K562 (cell line): ENCODE measurements at regions not wholly inside any gene's neighbourhood (a gene's known extent, or its start where the extent isn't known, plus 50 kb on each side); places are given as distances from the start of the nearest gene placed in this dataset.

Experiments used
- ATAC-seq: fragments of 200-7000 bp; cut with Tn5 transposase; 3 replicates; pipeline ENCODE4 v1.9.1; 2020; ENCODE audit warnings: moderate library complexity
- BruUV-seq: library from RNA; stranded (reverse); fragments of 400-500 nt; replicated peaks from 2 replicates; lab custom pipeline; 2021; lab: Mats Ljungman, UMichigan
- CTCF ChIA-PET: fragments of 300-600 bp; formaldehyde crosslinking; extraction: SDS; loops from one replicate; lab custom pipeline; 2021; ENCODE audit warnings: low intra/inter-chr PET ratio; lab: Yijun Ruan, JAX
- POLR2A ChIA-PET: fragments of 300-600, 350-650 bp; sonication (Branson Sonifier 250); formaldehyde crosslinking; extraction: SDS; loops from one replicate; lab custom pipeline; 2021; ENCODE audit warnings: antibody characterized with exemption, inconsistent platforms; lab: Yijun Ruan, JAX
- DNase-seq, 4 experiments: peaks; one replicate each; pipeline versions ENCODE4 v3.0.0 to v3.0.0-alpha.2; 2011 to 2018; ENCODE audit warnings: low spot score in 3 of 4, mixed read lengths in 3 of 4; ENCODE audit errors: extremely low read depth in 1 of 4
- FAIRE-seq: peaks from 2 replicates; lab custom pipeline; 2011; peaks lifted over from hg19 to GRCh38; lab: Jason Lieb, UNC
- H2AFZ ChIP-seq: 2 replicates; pipeline ENCODE4 v1.6.0; 2011; ENCODE audit warnings: low read depth, low read length, control low read depth, inconsistent platforms
- H3K27ac ChIP-seq: fragments of 200-600 bp; 3 replicates; pipeline ENCODE4 v1.8.0; 2011; ENCODE audit warnings: low read depth, mild to moderate bottlenecking, control low read depth, inconsistent platforms, low read length, moderate library complexity, mixed read lengths; ENCODE audit errors: extremely low read depth
- H3K27me3 ChIP-seq, 2 experiments: fragments of 300-600 bp in 1 of 2; 2 replicates in 1 of 2; 3 replicates in 1 of 2; pipeline versions ENCODE4 v1.6.0 to v1.8.0; 2011; ENCODE audit warnings: inconsistent platforms in 2 of 2, low read length in 2 of 2, mild to moderate bottlenecking in 1 of 2, mixed read lengths in 1 of 2, moderate library complexity in 1 of 2; ENCODE audit not compliant: control insufficient read depth in 2 of 2, insufficient read depth in 2 of 2
- H3K36me3 ChIP-seq: fragments of 300-600 bp; 3 replicates; pipeline ENCODE4 v1.8.0; 2011; ENCODE audit warnings: mild to moderate bottlenecking, low read length, inconsistent platforms; ENCODE audit not compliant: control insufficient read depth, insufficient read depth
- H3K4me1 ChIP-seq, 2 experiments: fragments of 200-600 bp in 1 of 2; replicated peaks in 1 of 2; 2 replicates in 1 of 2; 3 replicates in 1 of 2; pipeline versions ENCODE4 v1.5.1 to v1.8.0; 2011; ENCODE audit warnings: inconsistent platforms in 2 of 2, low read length in 2 of 2, mild to moderate bottlenecking in 1 of 2, mixed read lengths in 1 of 2, moderate library complexity in 1 of 2; ENCODE audit not compliant: control insufficient read depth in 2 of 2, insufficient read depth in 2 of 2
- H3K4me2 ChIP-seq: 2 replicates; pipeline ENCODE4 v1.6.1; 2011; ENCODE audit warnings: low read length, control low read depth, inconsistent platforms, mixed read lengths; ENCODE audit not compliant: insufficient read depth
- H3K4me3 ChIP-seq: fragments of 200-600 bp; sonication (generic), shearing (Covaris generic); 2 replicates; pipeline ENCODE4 v1.5.1; 2016; ENCODE audit warnings: control low read depth, inconsistent platforms
- H3K79me2 ChIP-seq: fragments of 200-600 bp; 3 replicates; pipeline ENCODE4 v1.8.0; 2011; ENCODE audit warnings: low read length, inconsistent platforms; ENCODE audit not compliant: control insufficient read depth, insufficient read depth
- H3K9ac ChIP-seq, 2 experiments: 2 replicates each; pipeline versions ENCODE4 v1.6.0 to v1.6.1; 2011; ENCODE audit warnings: low read depth in 2 of 2, low read length in 2 of 2, control low read depth in 1 of 2, inconsistent platforms in 1 of 2, mild to moderate bottlenecking in 1 of 2, mixed read lengths in 1 of 2; ENCODE audit not compliant: insufficient read depth in 1 of 2
- H3K9me1 ChIP-seq: one replicate; pipeline ENCODE4 v1.6.0; 2011; ENCODE audit warnings: inconsistent platforms, mild to moderate bottlenecking, low read length, moderate library complexity; ENCODE audit not compliant: control insufficient read depth, insufficient read depth
- H3K9me3 ChIP-seq: replicated peaks from 2 replicates; pipeline ENCODE4 v1.5.1; 2011; ENCODE audit warnings: low read depth, low read length, inconsistent platforms; ENCODE audit not compliant: control insufficient read depth, insufficient read depth
- H4K20me1 ChIP-seq: replicated peaks from 2 replicates; pipeline ENCODE4 v1.6.1; 2011; ENCODE audit warnings: low read length, inconsistent platforms, mixed read lengths; ENCODE audit not compliant: control insufficient read depth, insufficient read depth
- CBX5 ChIP-seq: IDR thresholded peaks from 2 replicates; pipeline ENCODE4 v1.6.1; 2014; ENCODE audit warnings: low read depth, borderline replicate concordance
- DPF2 ChIP-seq: fragments of 450-650 bp; IDR thresholded peaks from 2 replicates; pipeline ENCODE4 v1.6.1; 2016
- KAT2B ChIP-seq: IDR thresholded peaks from one replicate; pipeline ENCODE4 v1.6.1; 2012; ENCODE audit warnings: low read depth, mild to moderate bottlenecking, control low read depth, inconsistent platforms, low read length, moderate library complexity
- PHF20 ChIP-seq: fragments of 450-650 bp; IDR thresholded peaks from 2 replicates; pipeline ENCODE4 v1.6.1; 2018; ENCODE audit not compliant: partially characterized antibody
- TEAD1 ChIP-seq, 2 experiments: fragments of 450-650 bp in 1 of 2; sonication (generic) in 1 of 2; formaldehyde crosslinking; IDR thresholded peaks; 2 replicates each; pipeline versions ENCODE4 v1.4.0 to v1.8.0; 2020 to 2022; ENCODE audit warnings: mild to moderate bottlenecking in 2 of 2, missing genetic modification reagents in 1 of 2
- U2AF2 ChIP-seq: fragments of 200-400 bp; formaldehyde crosslinking; optimal IDR thresholded peaks from 2 replicates; pipeline ENCODE3; 2017; ENCODE audit warnings: low read depth, mild to moderate bottlenecking, low read length
- UBTF ChIP-seq, 2 experiments: IDR thresholded peaks; 2 replicates each; pipeline ENCODE4 v1.6.1; 2012; ENCODE audit warnings: improper control_type of control experiment in 2 of 2, low read depth in 2 of 2, low read length in 2 of 2, borderline replicate concordance in 1 of 2
- ZBTB33 ChIP-seq: sonication (generic); formaldehyde crosslinking; IDR thresholded peaks from 2 replicates; pipeline ENCODE4 v1.8.1; 2023; ENCODE audit warnings: mild to moderate bottlenecking, missing genetic modification reagents
- ZFP1 ChIP-seq: fragments of 450-650 bp; formaldehyde crosslinking; IDR thresholded peaks from 2 replicates; pipeline ENCODE4 v1.4.0; 2020; ENCODE audit warnings: mild to moderate bottlenecking, mixed read lengths
- ZKSCAN1 ChIP-seq: fragments of 150-350 bp; IDR thresholded peaks from 2 replicates; pipeline ENCODE4 v1.6.1; 2016; ENCODE audit warnings: low read depth, low read length
- ZSCAN32 ChIP-seq: fragments of 450-650 bp; formaldehyde crosslinking; IDR thresholded peaks from 2 replicates; pipeline ENCODE4 v1.4.0; 2020; ENCODE audit warnings: mild to moderate bottlenecking, moderate library complexity
- WGBS: fragments of 100-300 bp; shearing (Covaris generic); methylation state at CpG from one replicate; pipeline ENCODE4 v1.1.6; 2016; ENCODE audit warnings: low coverage, mixed read lengths; ENCODE audit not compliant: insufficient coverage; ENCODE audit errors: missing lambda C conversion rate; 5-methylcytosine and 5-hydroxymethylcytosine counted together
- in situ Hi-C: fragments of 300-500 bp; cut with MboI; formaldehyde crosslinking; loops from 4 replicates; pipeline ENCODE4 v1.15.0; 2018; ENCODE audit warnings: inconsistent platforms, mixed read lengths
- intact Hi-C: fragments of 100-400 bp; cut with micrococcal nuclease; formaldehyde crosslinking; loops from 2 replicates; pipeline ENCODE4 v1.14.2; 2022

GRCh38 chr16:65698791-65699321 lies 577.0 kb upstream of the CDH11 start (continued):
- TF ChIP-seq UBTF (IDR thresholded peaks at IDR 0.05; ENCODE audit: borderline replicate concordance in 1 of 2, low read depth in 2 of 2, low read length in 2 of 2), result no peak

GRCh38 chr16:65697521-65697920 lies 575.7 kb upstream of the CDH11 start:
- FAIRE-seq (no peak), DNase-seq (no peak), ATAC-seq (no peak)
- no peaks in the 10 kb centered on the region for H3K9me1 ChIP-seq
- 2% methylated on average over 5 of the region's 5 CpGs for WGBS
- intact Hi-C loops, result no loop called here
- H3K36me3 ChIP-seq, result no peaks in the 10 kb centered on the region
- H3K27me3 ChIP-seq, result no peaks in the 10 kb centered on the region
- no peak overlapping the region for H3K9ac ChIP-seq
- H3K4me2 ChIP-seq, result no peak overlapping the region
- TF ChIP-seq ZKSCAN1, result no peak
- no peak for TF ChIP-seq U2AF2
- no peak for TF ChIP-seq ZBTB33 (CRISPR knock-in tag)
- TF ChIP-seq ZFP1 (CRISPR knock-in tag), result no peak
- TF ChIP-seq ZSCAN32 (CRISPR knock-in tag), result no peak
- TF ChIP-seq DPF2, result no peak
- TF ChIP-seq PHF20, result no peak
- TF ChIP-seq TEAD1 (CRISPR knock-in tag; IDR thresholded peaks at IDR 0.05), result no peak
- no peak for TF ChIP-seq CBX5
- no peak for TF ChIP-seq KAT2B
- no peaks in the 10 kb centered on the region for H3K9me3 ChIP-seq
- no peaks in the 10 kb centered on the region for H3K79me2 ChIP-seq
- ChIA-PET POLR2A (no interaction called here), CTCF (no interaction called here)
- H3K4me3 ChIP-seq, result no peak overlapping the region
- H4K20me1 ChIP-seq, result no peaks in the 10 kb centered on the region
- BruUV-seq, result no TSS peak
- H3K4me1 ChIP-seq, result no peaks in the 10 kb centered on the region; a peak in 1 of 5 replicates
- no peak overlapping the region for H3K27ac ChIP-seq
- H2AFZ ChIP-seq, result no peak overlapping the region
- in situ Hi-C loops, result no loop called here
